ENCODE measurements at regions not wholly inside any gene's neighbourhood (a gene's known extent, or its start where the extent isn't known, plus 50 kb on each side); places are given as distances from the start of the nearest gene placed in this dataset.

DNA sequence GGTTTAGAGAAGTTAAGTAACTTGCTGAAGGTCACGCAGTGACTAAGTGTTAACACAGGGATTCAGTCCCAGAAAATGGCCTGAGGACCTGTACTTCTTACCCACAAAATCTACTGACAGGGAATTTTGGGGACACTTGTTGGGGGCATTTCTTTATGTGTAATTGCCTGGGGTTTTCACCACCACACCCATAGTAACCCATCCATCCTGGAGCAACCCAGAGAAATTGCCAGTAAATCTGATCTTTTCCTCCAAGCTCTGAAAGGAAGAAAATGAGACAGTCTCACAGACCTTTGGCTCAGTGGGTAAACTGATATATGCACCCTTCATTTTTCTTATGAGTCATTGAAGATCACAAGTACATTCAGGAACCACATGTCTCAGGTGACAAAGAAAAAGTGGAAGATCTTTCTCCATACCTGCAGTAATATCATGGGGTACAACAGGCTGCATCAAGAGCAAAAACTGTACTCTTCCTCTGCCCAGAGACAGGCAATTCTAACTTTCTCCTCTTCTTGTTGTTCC is 81.0 kb downstream of the NOG start:
- Histone ChIP-seq H3K4me1 (ENCODE audit: control insufficient read depth, insufficient read depth, low read length) (peaks cover 7% of the 10 kb centered on the region), H3K9me3 (replicated peaks; ENCODE audit: control insufficient read depth, low read depth, low read length) (no peaks in the 10 kb centered on the region), H3K36me3 (ENCODE audit: control insufficient read depth, insufficient read depth, low read length) (no peaks in the 10 kb centered on the region), H3K27me3 (ENCODE audit: control insufficient read depth, insufficient read depth, low read length) (peaks cover 24% of the 10 kb centered on the region), H3K27ac (ENCODE audit: low read length) (no peak overlapping the region), H3K4me3 (ENCODE audit: low read length) (no peak overlapping the region)
- WGBS (ENCODE audit: insufficient coverage): no CpG with 5 or more reads among the region's 1 CpG
- DNase-seq: no peak

DNA sequence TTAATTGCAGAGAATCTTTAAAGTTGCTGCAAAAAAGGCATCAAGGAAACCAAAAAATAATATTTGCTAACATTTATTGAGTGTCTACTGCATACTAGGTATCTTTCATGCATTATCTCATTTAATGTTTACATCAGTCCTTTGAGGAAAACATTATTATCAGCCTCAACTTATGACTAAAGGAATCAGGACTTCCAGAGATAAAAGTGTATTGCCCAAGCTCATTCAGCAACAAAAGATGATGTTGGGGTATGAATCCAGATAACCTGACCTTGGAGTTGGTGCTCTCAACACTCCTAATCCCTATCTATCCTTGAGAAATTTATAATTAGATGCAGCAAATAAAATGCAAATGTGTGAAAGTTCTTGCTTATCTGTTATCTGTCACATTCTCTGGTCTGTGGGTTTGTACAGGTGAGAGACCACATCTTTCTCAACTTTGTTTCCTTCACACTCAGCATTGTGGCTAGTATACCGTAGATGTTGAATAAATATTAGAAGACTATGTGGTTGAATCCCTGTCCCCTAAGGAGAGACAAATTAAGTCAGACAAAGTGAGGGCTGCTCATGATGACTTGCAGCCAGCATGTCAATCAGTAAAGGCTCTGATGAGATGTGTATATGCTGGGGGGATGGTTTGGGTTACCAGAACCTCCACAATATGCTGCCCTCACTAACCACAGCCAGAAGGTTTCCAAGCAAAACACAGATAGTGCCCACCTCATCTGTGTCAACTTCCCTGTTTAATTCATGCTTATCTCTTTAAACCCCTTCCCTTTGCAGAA is 82.6 kb downstream of the NOG start:
- Histone ChIP-seq H3K4me3 (ENCODE audit: low read length) (no peak overlapping the region), H3K4me1 (ENCODE audit: control insufficient read depth, insufficient read depth, low read length) (peaks cover 7% of the 10 kb centered on the region), H3K27me3 (ENCODE audit: control insufficient read depth, insufficient read depth, low read length) (peaks cover 27% of the 10 kb centered on the region), H3K9me3 (replicated peaks; ENCODE audit: control insufficient read depth, low read depth, low read length) (no peaks in the 10 kb centered on the region), H3K36me3 (ENCODE audit: control insufficient read depth, insufficient read depth, low read length) (no peaks in the 10 kb centered on the region), H3K27ac (ENCODE audit: low read length) (no peak overlapping the region)
- no CpG with 5 or more reads among the region's 1 CpG for WGBS (ENCODE audit: insufficient coverage)
- no peak for DNase-seq

DNA sequence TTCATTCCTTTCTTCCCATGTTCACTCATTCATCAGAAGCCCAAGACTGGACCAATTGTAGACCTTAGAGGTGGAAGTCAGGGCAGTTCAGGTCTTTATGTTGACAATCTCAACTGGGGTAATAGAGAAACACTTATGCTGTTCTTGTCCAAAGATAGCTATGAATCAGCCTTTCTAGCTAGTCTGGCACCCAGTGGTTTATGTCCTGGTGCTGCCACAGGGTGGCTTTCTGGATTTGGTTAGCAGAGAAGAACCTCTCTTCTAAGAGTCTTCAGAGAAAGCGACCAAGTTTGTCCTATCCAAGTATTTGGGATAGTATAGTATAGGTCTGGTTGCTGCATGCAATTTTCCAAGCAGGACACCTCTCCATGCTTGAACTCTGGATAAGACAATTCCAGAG is 83.3 kb downstream of the NOG start:
- no peak overlapping the region for H3K4me3 ChIP-seq (ENCODE audit: low read length)
- H3K9me3 ChIP-seq (replicated peaks; ENCODE audit: control insufficient read depth, low read depth, low read length): no peaks in the 10 kb centered on the region
- WGBS (ENCODE audit: insufficient coverage): no CpG with 5 or more reads among the region's 1 CpG
- peaks cover 12% of the 10 kb centered on the region for H3K4me1 ChIP-seq (ENCODE audit: control insufficient read depth, insufficient read depth, low read length)
- no peak for DNase-seq
- no peak overlapping the region for H3K27ac ChIP-seq (ENCODE audit: low read length)
- H3K36me3 ChIP-seq (ENCODE audit: control insufficient read depth, insufficient read depth, low read length): no peaks in the 10 kb centered on the region
- H3K27me3 ChIP-seq (ENCODE audit: control insufficient read depth, insufficient read depth, low read length): peaks cover 27% of the 10 kb centered on the region

DNA sequence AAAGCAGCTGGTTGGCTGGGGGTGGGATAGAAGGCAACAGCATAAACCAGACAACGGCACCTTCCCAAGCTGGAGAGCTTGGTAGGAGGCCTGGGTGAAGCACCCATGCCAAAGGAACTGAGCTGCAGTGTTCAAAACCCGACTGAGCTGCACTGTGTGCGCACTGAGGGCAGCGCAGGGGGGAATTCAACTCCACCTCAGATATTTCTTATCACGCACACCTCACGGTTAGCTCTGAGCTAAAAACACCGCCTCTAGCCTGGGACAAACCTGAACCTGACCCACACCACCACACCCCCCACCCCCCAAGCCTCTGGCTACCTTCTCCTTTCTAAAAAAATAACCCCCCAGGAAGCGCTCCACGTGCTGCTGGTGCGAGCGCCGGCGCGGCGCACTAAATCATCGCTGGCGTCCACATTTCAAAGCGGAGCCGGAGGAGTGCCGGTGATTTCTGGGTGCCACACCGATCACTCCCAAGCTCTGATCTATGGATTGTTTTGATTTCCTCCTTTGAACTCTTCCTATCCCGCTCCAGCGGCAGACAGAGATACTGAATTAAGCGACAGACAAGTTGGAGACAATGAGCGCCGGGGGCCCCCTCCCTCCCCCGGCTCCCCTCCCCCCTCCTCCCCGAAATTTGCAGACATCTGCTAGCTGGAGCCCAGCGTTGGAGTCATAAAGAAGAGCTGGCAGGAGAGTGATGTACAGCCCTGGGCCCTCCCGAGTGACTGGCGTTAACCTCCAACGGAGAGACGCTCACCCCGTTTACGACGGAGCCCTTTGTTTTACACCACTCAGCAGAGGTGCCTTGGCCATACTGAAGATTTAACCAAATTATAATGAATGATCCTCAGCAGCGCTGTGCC is 85.0 kb downstream of the NOG start:
- H3K36me3 ChIP-seq (ENCODE audit: control insufficient read depth, insufficient read depth, low read length): no peaks in the 10 kb centered on the region
- H3K27me3 ChIP-seq (ENCODE audit: control insufficient read depth, insufficient read depth, low read length): peaks cover 27% of the 10 kb centered on the region
- WGBS (ENCODE audit: insufficient coverage): 4% methylated on average over 24 of the region's 37 CpGs
- no peaks in the 10 kb centered on the region for H3K9me3 ChIP-seq (replicated peaks; ENCODE audit: control insufficient read depth, low read depth, low read length)
- H3K4me1 ChIP-seq (ENCODE audit: control insufficient read depth, insufficient read depth, low read length): peaks cover 12% of the 10 kb centered on the region
- H3K4me3 ChIP-seq (ENCODE audit: low read length): peak overlapping the region; percentile 30
- DNase-seq: peak; percentile 36
- H3K27ac ChIP-seq (ENCODE audit: low read length): no peak overlapping the region

GRCh38 chr17:56679115-56679776 is 85.7 kb downstream of the NOG start:
- WGBS (ENCODE audit: insufficient coverage): 0% methylated on average over 3 of the region's 12 CpGs
- H3K4me3 ChIP-seq (ENCODE audit: low read length): peak overlapping the region; percentile 30
- no peaks in the 10 kb centered on the region for H3K9me3 ChIP-seq (replicated peaks; ENCODE audit: control insufficient read depth, low read depth, low read length)
- DNase-seq: peak; percentile 70
- H3K36me3 ChIP-seq (ENCODE audit: control insufficient read depth, insufficient read depth, low read length): no peaks in the 10 kb centered on the region
- no peak overlapping the region for H3K27ac ChIP-seq (ENCODE audit: low read length)
- peaks cover 27% of the 10 kb centered on the region for H3K27me3 ChIP-seq (ENCODE audit: control insufficient read depth, insufficient read depth, low read length)
- peaks cover 12% of the 10 kb centered on the region for H3K4me1 ChIP-seq (ENCODE audit: control insufficient read depth, insufficient read depth, low read length)

GRCh38 chr17:56679777-56680422 is 86.4 kb downstream of the NOG start:
- Histone ChIP-seq H3K27me3 (ENCODE audit: control insufficient read depth, insufficient read depth, low read length) (peaks cover 27% of the 10 kb centered on the region), H3K9me3 (replicated peaks; ENCODE audit: control insufficient read depth, low read depth, low read length) (no peaks in the 10 kb centered on the region), H3K4me1 (ENCODE audit: control insufficient read depth, insufficient read depth, low read length) (peaks cover 12% of the 10 kb centered on the region), H3K27ac (ENCODE audit: low read length) (no peak overlapping the region), H3K4me3 (ENCODE audit: low read length) (no peak overlapping the region), H3K36me3 (ENCODE audit: control insufficient read depth, insufficient read depth, low read length) (no peaks in the 10 kb centered on the region)
- no CpG with 5 or more reads among the region's 6 CpGs for WGBS (ENCODE audit: insufficient coverage)
- DNase-seq: no peak

GRCh38 chr17:56680676-56681075 is 87.2 kb downstream of the NOG start:
- H3K27me3 ChIP-seq (ENCODE audit: control insufficient read depth, insufficient read depth, low read length): peaks cover 24% of the 10 kb centered on the region
- H3K9me3 ChIP-seq (replicated peaks; ENCODE audit: control insufficient read depth, low read depth, low read length): no peaks in the 10 kb centered on the region
- no peak for DNase-seq
- no peaks in the 10 kb centered on the region for H3K36me3 ChIP-seq (ENCODE audit: control insufficient read depth, insufficient read depth, low read length)
- WGBS (ENCODE audit: insufficient coverage): 77% methylated on average over 3 of the region's 3 CpGs
- H3K4me3 ChIP-seq (ENCODE audit: low read length): no peak overlapping the region
- peaks cover 12% of the 10 kb centered on the region for H3K4me1 ChIP-seq (ENCODE audit: control insufficient read depth, insufficient read depth, low read length)
- H3K27ac ChIP-seq (ENCODE audit: low read length): no peak overlapping the region

DNA sequence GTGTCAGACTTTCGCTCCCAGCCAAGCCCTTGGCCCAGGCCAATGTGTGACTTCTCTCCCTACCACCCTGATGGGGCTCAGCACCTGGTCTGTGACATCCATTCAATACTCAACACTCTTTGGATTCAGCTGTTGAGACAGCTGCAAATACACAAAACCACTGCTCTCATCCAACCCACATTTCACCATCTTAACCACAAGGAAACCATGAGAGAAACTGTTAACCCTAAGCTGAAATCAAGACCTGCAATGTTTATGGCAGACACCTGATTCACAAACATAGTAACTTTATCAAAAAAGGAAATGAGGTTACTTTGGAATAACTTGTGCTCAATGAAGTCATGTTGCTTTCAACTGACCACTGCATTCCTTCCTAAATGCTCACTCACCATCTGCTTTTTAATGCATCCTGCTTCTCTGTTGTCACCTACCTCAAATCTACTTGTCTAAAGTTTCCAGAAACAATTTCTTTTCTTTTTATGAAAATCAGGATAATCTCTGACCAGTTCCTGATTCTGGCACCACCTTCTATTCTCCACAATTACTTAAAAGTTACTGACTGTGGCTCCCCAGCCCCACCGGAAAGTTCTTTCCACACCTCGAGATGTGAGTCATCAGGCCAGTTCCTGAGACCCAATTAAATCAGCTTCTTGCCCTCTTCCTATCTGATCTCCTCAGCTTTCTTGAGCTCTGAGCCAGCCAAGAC is 88.2 kb downstream of the NOG start:
- H3K27me3 ChIP-seq (ENCODE audit: control insufficient read depth, insufficient read depth, low read length): peaks cover 22% of the 10 kb centered on the region

GRCh38 chr17:56688151-56688550 is 94.7 kb downstream of the NOG start:
- no peaks in the 10 kb centered on the region for H3K36me3 ChIP-seq (ENCODE audit: control insufficient read depth, insufficient read depth, low read length)
- no peak for DNase-seq
- WGBS (ENCODE audit: insufficient coverage): no CpG with 5 or more reads among the region's 1 CpG
- no peaks in the 10 kb centered on the region for H3K27me3 ChIP-seq (ENCODE audit: control insufficient read depth, insufficient read depth, low read length)
- H3K9me3 ChIP-seq (replicated peaks; ENCODE audit: control insufficient read depth, low read depth, low read length): no peaks in the 10 kb centered on the region
- no peaks in the 10 kb centered on the region for H3K4me1 ChIP-seq (ENCODE audit: control insufficient read depth, insufficient read depth, low read length)
- no peak overlapping the region for H3K27ac ChIP-seq (ENCODE audit: low read length)
- no peak overlapping the region for H3K4me3 ChIP-seq (ENCODE audit: low read length)

More for the DNA sequence above, 88.2 kb downstream of the NOG start:
- Histone ChIP-seq H3K4me1 (ENCODE audit: control insufficient read depth, insufficient read depth, low read length) (peaks cover 12% of the 10 kb centered on the region), H3K36me3 (ENCODE audit: control insufficient read depth, insufficient read depth, low read length) (no peaks in the 10 kb centered on the region), H3K27ac (ENCODE audit: low read length) (no peak overlapping the region), H3K9me3 (replicated peaks; ENCODE audit: control insufficient read depth, low read depth, low read length) (no peaks in the 10 kb centered on the region), H3K4me3 (ENCODE audit: low read length) (no peak overlapping the region)
- 76% methylated on average over 3 of the region's 3 CpGs for WGBS (ENCODE audit: insufficient coverage)
- DNase-seq: peak; percentile 43
